Peyer's patch (tissue), 4 donors: ENCODE measurements at regions not wholly inside any gene's neighbourhood (a gene's known extent, or its start where the extent isn't known, plus 50 kb on each side); places are given as distances from the start of the nearest gene placed in this dataset.

Experiments
- POLR2A ChIP-seq, 2 donors: fragments of 450-650 bp; IDR thresholded peaks; one replicate each; pipeline ENCODE4 v1.5.1; 2017; ENCODE audit warnings: antibody characterized with exemption in 2 of 2, mild to moderate bottlenecking in 2 of 2, moderate library complexity in 2 of 2
- TF ChIP-seq, protein P1 (sequence below), 6 experiments: fragments of 450-650 bp in 4 of 6; fragments of 200-600 bp in 2 of 6; sonication (generic) in 1 of 6; IDR thresholded peaks; one replicate each; pipeline ENCODE4 v1.5.1; 2017 to 2019; ENCODE audit warnings: antibody characterized with exemption in 6 of 6, mild to moderate bottlenecking in 3 of 6, moderate library complexity in 1 of 6

DNA sequence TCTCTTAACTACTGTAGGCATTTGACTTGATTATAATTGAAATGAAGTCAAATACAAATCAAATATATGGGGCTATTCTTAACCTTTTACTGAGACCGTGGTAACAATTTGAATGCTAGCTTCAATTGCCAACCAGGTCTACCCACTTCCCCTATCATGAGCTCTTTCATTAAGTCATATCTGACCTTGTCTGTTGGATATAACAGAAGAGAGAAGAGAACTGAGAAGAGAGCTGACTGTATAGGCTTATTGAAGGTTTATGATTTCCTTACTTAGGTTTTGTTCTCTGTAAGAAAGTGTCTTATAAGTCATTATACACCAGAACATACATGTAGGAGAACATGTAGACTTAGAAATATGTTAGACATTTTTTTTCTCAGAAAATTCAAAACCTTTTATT is 549.4 kb downstream of the COL12A1 start:
- TF ChIP-seq, protein P1, sequence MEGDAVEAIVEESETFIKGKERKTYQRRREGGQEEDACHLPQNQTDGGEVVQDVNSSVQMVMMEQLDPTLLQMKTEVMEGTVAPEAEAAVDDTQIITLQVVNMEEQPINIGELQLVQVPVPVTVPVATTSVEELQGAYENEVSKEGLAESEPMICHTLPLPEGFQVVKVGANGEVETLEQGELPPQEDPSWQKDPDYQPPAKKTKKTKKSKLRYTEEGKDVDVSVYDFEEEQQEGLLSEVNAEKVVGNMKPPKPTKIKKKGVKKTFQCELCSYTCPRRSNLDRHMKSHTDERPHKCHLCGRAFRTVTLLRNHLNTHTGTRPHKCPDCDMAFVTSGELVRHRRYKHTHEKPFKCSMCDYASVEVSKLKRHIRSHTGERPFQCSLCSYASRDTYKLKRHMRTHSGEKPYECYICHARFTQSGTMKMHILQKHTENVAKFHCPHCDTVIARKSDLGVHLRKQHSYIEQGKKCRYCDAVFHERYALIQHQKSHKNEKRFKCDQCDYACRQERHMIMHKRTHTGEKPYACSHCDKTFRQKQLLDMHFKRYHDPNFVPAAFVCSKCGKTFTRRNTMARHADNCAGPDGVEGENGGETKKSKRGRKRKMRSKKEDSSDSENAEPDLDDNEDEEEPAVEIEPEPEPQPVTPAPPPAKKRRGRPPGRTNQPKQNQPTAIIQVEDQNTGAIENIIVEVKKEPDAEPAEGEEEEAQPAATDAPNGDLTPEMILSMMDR (IDR thresholded peaks at IDR 0.05), result no peak
- TF ChIP-seq POLR2A (IDR thresholded peaks at IDR 0.05), result no peak
